ENCODE measurements at regions not wholly inside any gene's neighbourhood (a gene's known extent, or its start where the extent isn't known, plus 50 kb on each side); places are given as distances from the start of the nearest gene placed in this dataset.

GRCh38 chr18:41162781-41163180 is 792.3 kb upstream of the PIK3C3 start:
- TF ChIP-seq, protein P1, sequence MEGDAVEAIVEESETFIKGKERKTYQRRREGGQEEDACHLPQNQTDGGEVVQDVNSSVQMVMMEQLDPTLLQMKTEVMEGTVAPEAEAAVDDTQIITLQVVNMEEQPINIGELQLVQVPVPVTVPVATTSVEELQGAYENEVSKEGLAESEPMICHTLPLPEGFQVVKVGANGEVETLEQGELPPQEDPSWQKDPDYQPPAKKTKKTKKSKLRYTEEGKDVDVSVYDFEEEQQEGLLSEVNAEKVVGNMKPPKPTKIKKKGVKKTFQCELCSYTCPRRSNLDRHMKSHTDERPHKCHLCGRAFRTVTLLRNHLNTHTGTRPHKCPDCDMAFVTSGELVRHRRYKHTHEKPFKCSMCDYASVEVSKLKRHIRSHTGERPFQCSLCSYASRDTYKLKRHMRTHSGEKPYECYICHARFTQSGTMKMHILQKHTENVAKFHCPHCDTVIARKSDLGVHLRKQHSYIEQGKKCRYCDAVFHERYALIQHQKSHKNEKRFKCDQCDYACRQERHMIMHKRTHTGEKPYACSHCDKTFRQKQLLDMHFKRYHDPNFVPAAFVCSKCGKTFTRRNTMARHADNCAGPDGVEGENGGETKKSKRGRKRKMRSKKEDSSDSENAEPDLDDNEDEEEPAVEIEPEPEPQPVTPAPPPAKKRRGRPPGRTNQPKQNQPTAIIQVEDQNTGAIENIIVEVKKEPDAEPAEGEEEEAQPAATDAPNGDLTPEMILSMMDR (IDR thresholded peaks at IDR 0.05; ENCODE audit: insufficient read depth, low read depth, low read length): no peak
- no peak for DNase-seq (ENCODE audit: low read depth)
- no peak overlapping the region for H3K4me3 ChIP-seq (ENCODE audit: low read depth, low read length)

DNA sequence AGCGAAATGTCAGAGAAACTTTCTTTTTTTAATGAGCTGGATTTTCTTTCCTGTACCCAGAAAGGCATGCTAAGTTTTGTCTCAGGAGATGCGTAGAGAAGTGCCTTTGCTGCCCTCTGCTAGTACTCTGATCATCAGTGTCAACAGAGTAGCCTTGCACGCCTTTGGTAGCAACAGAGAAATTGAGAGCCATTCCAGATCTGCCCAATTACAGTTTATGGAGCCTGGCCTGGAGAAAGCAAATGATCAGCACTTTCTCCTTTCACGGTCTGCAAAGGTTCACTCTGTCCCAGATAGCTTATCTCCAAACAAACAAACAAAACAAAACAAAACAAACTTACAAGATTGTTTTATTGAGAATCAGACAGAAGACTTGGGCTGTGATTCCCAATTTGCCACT is 792.8 kb upstream of the PIK3C3 start:
- no peak for DNase-seq (ENCODE audit: low read depth)
- no peak overlapping the region for H3K4me3 ChIP-seq (ENCODE audit: low read depth, low read length)
- TF ChIP-seq, protein P1 (IDR thresholded peaks at IDR 0.05; ENCODE audit: insufficient read depth, low read depth, low read length): no peak

- TF ChIP-seq, protein P1 (IDR thresholded peaks at IDR 0.05; ENCODE audit: insufficient read depth, low read depth, low read length): no peak
- DNase-seq (ENCODE audit: low read depth): no peak
- no peak overlapping the region for H3K4me3 ChIP-seq (ENCODE audit: low read depth, low read length)
Measured at GRCh38 chr18:41155910-41156851, 798.9 kb upstream of the PIK3C3 start.

- DNase-seq (ENCODE audit: low read depth): no peak
- no peak overlapping the region for H3K4me3 ChIP-seq (ENCODE audit: low read depth, low read length)
- TF ChIP-seq, protein P1 (IDR thresholded peaks at IDR 0.05; ENCODE audit: insufficient read depth, low read depth, low read length): no peak
Measured at GRCh38 chr18:41155025-41155424, 800.0 kb upstream of the PIK3C3 start.

GRCh38 chr18:41153871-41154270 is 801.2 kb upstream of the PIK3C3 start:
- no peak overlapping the region for H3K4me3 ChIP-seq (ENCODE audit: low read depth, low read length)
- no peak for DNase-seq (ENCODE audit: low read depth)
- TF ChIP-seq, protein P1 (IDR thresholded peaks at IDR 0.05; ENCODE audit: insufficient read depth, low read depth, low read length): no peak

DNA sequence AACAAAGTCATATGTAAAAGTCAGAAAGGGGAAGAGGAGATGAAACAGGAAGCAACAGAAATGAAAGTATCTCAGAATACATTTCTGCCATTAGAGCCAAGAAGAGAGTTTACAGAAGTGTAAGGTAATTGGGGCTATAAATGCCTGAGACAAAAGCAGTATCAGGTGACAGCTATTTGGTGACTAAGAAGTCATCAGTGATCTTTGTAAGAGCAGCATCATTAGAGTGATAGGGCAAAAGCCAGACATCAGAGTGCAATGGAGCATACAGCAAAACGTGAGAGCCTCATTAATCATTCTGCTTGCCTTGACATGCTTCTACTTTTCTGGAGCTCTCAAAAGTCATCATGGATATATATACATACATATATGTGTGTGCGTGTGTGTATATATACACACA is 804.7 kb upstream of the PIK3C3 start:
- no peak overlapping the region for H3K4me3 ChIP-seq (ENCODE audit: low read depth, low read length)
- DNase-seq (ENCODE audit: low read depth): no peak
- TF ChIP-seq, protein P1 (IDR thresholded peaks at IDR 0.05; ENCODE audit: insufficient read depth, low read depth, low read length): no peak

All from fibroblast of villous mesenchyme (primary cell).